PC-3 (cell line): ENCODE measurements at regions not wholly inside any gene's neighbourhood (a gene's known extent, or its start where the extent isn't known, plus 50 kb on each side); places are given as distances from the start of the nearest gene placed in this dataset.

Experiments
- ATAC-seq: fragments of 200-7000 bp; cut with Tn5 transposase; 2 replicates; pipeline ENCODE4 v1.9.1; 2020; ENCODE audit warnings: mild to moderate bottlenecking, moderate library complexity
- BruUV-seq: library from RNA; stranded (reverse); fragments of 400-500 nt; replicated peaks from 2 replicates; lab custom pipeline; 2021; lab: Mats Ljungman, UMichigan
- CTCF ChIA-PET: fragments of 300-600 bp; sonication (Branson Sonifier 250); formaldehyde crosslinking; loops from one replicate; lab custom pipeline; 2022; ENCODE audit warnings: antibody characterized with exemption; lab: Charles Lee
- POLR2A ChIA-PET: fragments of 300-600 bp; sonication (Branson Sonifier 250); formaldehyde crosslinking; loops from one replicate; lab custom pipeline; 2022; ENCODE audit warnings: antibody characterized with exemption; ENCODE audit not compliant: unreplicated experiment; lab: Charles Lee
- DNase-seq: peaks from one replicate; pipeline ENCODE4 v3.0.0-alpha.2; 2015
- H2AFZ ChIP-seq: fragments of 300-600 bp; sonication (generic); 2 replicates; pipeline ENCODE4 v1.6.0; 2016; ENCODE audit warnings: antibody characterized with exemption, low read length
- H3F3A ChIP-seq: fragments of 300-600 bp; sonication (generic); one replicate; pipeline ENCODE4 v1.6.0; 2017; ENCODE audit warnings: antibody characterized with exemption, low read length, control low read depth, mild to moderate bottlenecking; ENCODE audit not compliant: unreplicated experiment
- H3K27ac ChIP-seq: fragments of 300-600 bp; sonication (generic); 2 replicates; pipeline ENCODE4 v1.5.1; 2016; ENCODE audit warnings: mild to moderate bottlenecking, low read length
- H3K27me3 ChIP-seq: fragments of 300-600 bp; sonication (generic); 2 replicates; pipeline ENCODE4 v1.6.1; 2016; ENCODE audit warnings: low read length, mixed read lengths
- H3K36me3 ChIP-seq: fragments of 300-600 bp; sonication (generic); 2 replicates; pipeline ENCODE4 v1.6.1; 2016; ENCODE audit warnings: low read depth, mixed run types, low read length, mixed read lengths
- H3K4me1 ChIP-seq: fragments of 300-600 bp; sonication (generic); 2 replicates; pipeline ENCODE4 v1.5.1; 2016; ENCODE audit warnings: low read length; ENCODE audit not compliant: insufficient read depth
- H3K4me2 ChIP-seq: fragments of 300-600 bp; sonication (generic); 2 replicates; pipeline ENCODE4 v1.6.0; 2016; ENCODE audit warnings: low read length
- H3K4me3 ChIP-seq: fragments of 300-600 bp; sonication (generic); 2 replicates; pipeline ENCODE4 v1.5.1; 2016; ENCODE audit warnings: mild to moderate bottlenecking, low read length, mixed read lengths
- H3K79me2 ChIP-seq: fragments of 300-600 bp; sonication (generic); 2 replicates; pipeline ENCODE4 v1.6.1; 2017; ENCODE audit warnings: low read length, mixed read lengths
- H3K9ac ChIP-seq: fragments of 300-600 bp; sonication (generic); 2 replicates; pipeline ENCODE4 v1.6.0; 2016; ENCODE audit warnings: mild to moderate bottlenecking, low read length
- H3K9me2 ChIP-seq: fragments of 300-600 bp; sonication (generic); replicated peaks from 2 replicates; pipeline ENCODE4 v1.6.1; 2016; ENCODE audit warnings: mixed run types, low read length, mixed read lengths
- H3K9me3 ChIP-seq: fragments of 300-600 bp; sonication (generic); 2 replicates; pipeline ENCODE4 v1.6.1; 2016; ENCODE audit warnings: low read length, mixed read lengths
- H4K20me1 ChIP-seq: fragments of 300-600 bp; sonication (generic); 2 replicates; pipeline ENCODE4 v1.6.1; 2016; ENCODE audit warnings: low read length, mixed read lengths
- CTCF ChIP-seq: fragments of 300-600 bp; sonication (generic); conservative IDR thresholded peaks from 2 replicates; pipeline ENCODE4 v1.5.1; 2017; ENCODE audit warnings: antibody characterized with exemption, low read depth, mild to moderate bottlenecking, low read length
- EZH2 ChIP-seq: fragments of 300-600 bp; sonication (generic); IDR thresholded peaks from one replicate; pipeline ENCODE4 v1.6.1; 2017; ENCODE audit warnings: antibody characterized with exemption, mild to moderate bottlenecking, low read length; ENCODE audit not compliant: unreplicated experiment
- EZH2phosphoT487 ChIP-seq: fragments of 300-600 bp; sonication (generic); IDR thresholded peaks from 2 replicates; pipeline ENCODE4 v1.6.1; 2018; ENCODE audit warnings: mild to moderate bottlenecking, antibody characterized with exemption, low read length, borderline replicate concordance
- intact Hi-C: fragments of 100-400 bp; cut with micrococcal nuclease; formaldehyde crosslinking; loops from 2 replicates; pipeline ENCODE4 v1.9.0; 2023

- Histone ChIP-seq H3K4me2 (no peak overlapping the region), H3K9me2 (no peaks in the 10 kb centered on the region), H3K4me1 (peaks cover 9% of the 10 kb centered on the region; the same call in 1 of the 2 replicates), H3K27ac (no peak overlapping the region), H3K27me3 (no peaks in the 10 kb centered on the region), H3K4me3 (no peak overlapping the region), H4K20me1 (no peaks in the 10 kb centered on the region), H2AFZ (no peak overlapping the region), H3K9me3 (no peaks in the 10 kb centered on the region), H3K79me2 (no peaks in the 10 kb centered on the region), H3K9ac (no peak overlapping the region), H3K36me3 (no peaks in the 10 kb centered on the region), H3F3A (no peaks in the 10 kb centered on the region)
- no peak for DNase-seq
- no peak for TF ChIP-seq EZH2phosphoT487
- CTCF ChIA-PET: no interaction called here
- POLR2A ChIA-PET: no interaction called here
- intact Hi-C loops: no loop called here
- BruUV-seq: no TSS peak
- no peak for ATAC-seq
Observed at GRCh38 chr14:38387821-38388220, 131.9 kb upstream of the CLEC14A start.

GRCh38 chr14:38385836-38386235 is 129.9 kb upstream of the CLEC14A start:
- no peak for ATAC-seq
- Histone ChIP-seq H3K36me3 (no peaks in the 10 kb centered on the region), H3K9me3 (no peaks in the 10 kb centered on the region), H3K27ac (no peak overlapping the region), H3F3A (no peaks in the 10 kb centered on the region), H3K4me1 (0 out of 2 replicates have a peak, but pooled peaks cover under 1% of the 10 kb centered on the region), H3K4me2 (no peak overlapping the region), H3K9me2 (no peaks in the 10 kb centered on the region), H3K27me3 (no peaks in the 10 kb centered on the region), H3K79me2 (no peaks in the 10 kb centered on the region), H2AFZ (no peak overlapping the region), H4K20me1 (no peaks in the 10 kb centered on the region), H3K9ac (no peak overlapping the region), H3K4me3 (no peak overlapping the region)
- POLR2A ChIA-PET: no interaction called here
- DNase-seq: no peak
- intact Hi-C loops: no loop called here
- TF ChIP-seq EZH2phosphoT487: no peak
- TF ChIP-seq EZH2: no peak
- no peak for TF ChIP-seq CTCF
- CTCF ChIA-PET: no interaction called here
- no TSS peak for BruUV-seq

- Histone ChIP-seq H3K27me3 (no peaks in the 10 kb centered on the region), H4K20me1 (no peaks in the 10 kb centered on the region), H3K36me3 (no peaks in the 10 kb centered on the region), H3K27ac (no peak overlapping the region), H2AFZ (no peak overlapping the region), H3K9me2 (no peaks in the 10 kb centered on the region), H3K79me2 (no peaks in the 10 kb centered on the region), H3K4me3 (no peak overlapping the region), H3K9me3 (no peaks in the 10 kb centered on the region), H3F3A (no peaks in the 10 kb centered on the region), H3K4me1 (no peaks in the 10 kb centered on the region), H3K4me2 (no peak overlapping the region), H3K9ac (no peak overlapping the region)
- intact Hi-C loops: no loop called here
- ATAC-seq (no peak), DNase-seq (no peak)
- BruUV-seq: no TSS peak
- no peak for TF ChIP-seq EZH2
- no peak for TF ChIP-seq CTCF
- TF ChIP-seq EZH2phosphoT487: no peak
- ChIA-PET CTCF (no interaction called here), POLR2A (no interaction called here)
Observed at GRCh38 chr14:38385343-38385742, 129.4 kb upstream of the CLEC14A start.
